Skeletal muscle satellite cell (primary cell): ENCODE measurements at regions not wholly inside any gene's neighbourhood (a gene's known extent, or its start where the extent isn't known, plus 50 kb on each side); places are given as distances from the start of the nearest gene placed in this dataset.
"Not testable (repeated sequence)": the region's sequence is repeated elsewhere in the genome, so short reads cannot be mapped to it uniquely, and the experiment has no call there.

Experiments
- H3K27me3 ChIP-seq: 2 replicates; pipeline ENCODE4 v1.7.0; 2013; ENCODE audit warnings: low read length; ENCODE audit not compliant: control insufficient read depth, insufficient read depth
- H3K36me3 ChIP-seq: 2 replicates; pipeline ENCODE4 v1.7.0; 2013; ENCODE audit warnings: mild to moderate bottlenecking, control low read depth, low read length; ENCODE audit not compliant: insufficient read depth
- H3K4me1 ChIP-seq: 2 replicates; pipeline ENCODE4 v1.7.0; 2013; ENCODE audit warnings: low read length; ENCODE audit not compliant: control insufficient read depth, insufficient read depth
- H3K4me2 ChIP-seq: 2 replicates; pipeline ENCODE4 v1.7.0; 2013; ENCODE audit warnings: mild to moderate bottlenecking, low read length
- H3K4me3 ChIP-seq: 2 replicates; pipeline ENCODE4 v1.7.0; 2013; ENCODE audit warnings: low read length
- H3K9ac ChIP-seq: 2 replicates; pipeline ENCODE4 v1.7.0; 2013; ENCODE audit warnings: mild to moderate bottlenecking, low read depth, low read length, moderate library complexity
- H3K9me3 ChIP-seq: replicated peaks from 2 replicates; pipeline ENCODE4 v1.7.0; 2013; ENCODE audit warnings: mild to moderate bottlenecking, control low read depth, low read length

- H3K9ac ChIP-seq = no peak overlapping the region
- H3K9me3 ChIP-seq = no peaks in the 10 kb centered on the region
- no peak overlapping the region for H3K4me2 ChIP-seq
- H3K4me1 ChIP-seq = no peaks in the 10 kb centered on the region
- no peaks in the 10 kb centered on the region for H3K36me3 ChIP-seq
- H3K27me3 ChIP-seq = peaks cover 16% of the 10 kb centered on the region
- H3K4me3 ChIP-seq = no peak overlapping the region
Measured at GRCh38 chr20:50359607-50360217, 150.5 kb upstream of the PTPN1 start.

- Histone ChIP-seq H3K9ac (no peak overlapping the region), H3K4me2 (no peak overlapping the region), H3K36me3 (no peaks in the 10 kb centered on the region), H3K27me3 (peaks cover 16% of the 10 kb centered on the region), H3K4me3 (no peak overlapping the region), H3K4me1 (no peaks in the 10 kb centered on the region), H3K9me3 (no peaks in the 10 kb centered on the region)
Measured at GRCh38 chr20:50360218-50360672, 149.9 kb upstream of the PTPN1 start.

GRCh38 chr20:50360921-50361320 is 149.3 kb upstream of the PTPN1 start:
- H3K36me3 ChIP-seq = no peaks in the 10 kb centered on the region
- H3K9ac ChIP-seq = no peak overlapping the region
- peaks cover 16% of the 10 kb centered on the region for H3K27me3 ChIP-seq
- no peaks in the 10 kb centered on the region for H3K4me1 ChIP-seq
- no peak overlapping the region for H3K4me3 ChIP-seq
- H3K4me2 ChIP-seq = no peak overlapping the region
- H3K9me3 ChIP-seq = no peaks in the 10 kb centered on the region

- not testable (repeated sequence) for H3K4me3 ChIP-seq, H3K9ac ChIP-seq, H3K36me3 ChIP-seq, H3K9me3 ChIP-seq, H3K4me1 ChIP-seq, H3K4me2 ChIP-seq
- H3K27me3 ChIP-seq = peaks cover 11% of the 10 kb centered on the region
Measured at GRCh38 chr20:50362177-50362576, 148.0 kb upstream of the PTPN1 start.

GRCh38 chr20:50363027-50363426 is 147.2 kb upstream of the PTPN1 start:
- Histone ChIP-seq H3K27me3 (peaks cover 11% of the 10 kb centered on the region), H3K9ac (no peak overlapping the region), H3K4me2 (no peak overlapping the region), H3K9me3 (no peaks in the 10 kb centered on the region), H3K36me3 (no peaks in the 10 kb centered on the region), H3K4me3 (no peak overlapping the region), H3K4me1 (no peaks in the 10 kb centered on the region)

GRCh38 chr20:50363479-50363878 is 146.7 kb upstream of the PTPN1 start:
- H3K9me3 ChIP-seq = no peaks in the 10 kb centered on the region
- H3K27me3 ChIP-seq = peaks cover 11% of the 10 kb centered on the region
- no peak overlapping the region for H3K9ac ChIP-seq
- no peak overlapping the region for H3K4me2 ChIP-seq
- no peak overlapping the region for H3K4me3 ChIP-seq
- no peaks in the 10 kb centered on the region for H3K4me1 ChIP-seq
- no peaks in the 10 kb centered on the region for H3K36me3 ChIP-seq

- Histone ChIP-seq H3K4me3 (no peak overlapping the region), H3K4me2 (no peak overlapping the region), H3K27me3 (peaks cover 11% of the 10 kb centered on the region), H3K36me3 (no peaks in the 10 kb centered on the region), H3K9ac (no peak overlapping the region), H3K4me1 (no peaks in the 10 kb centered on the region), H3K9me3 (no peaks in the 10 kb centered on the region)
Measured at GRCh38 chr20:50364542-50364941, 145.6 kb upstream of the PTPN1 start.

- Histone ChIP-seq H3K4me2 (no peak overlapping the region), H3K9ac (no peak overlapping the region), H3K4me1 (no peaks in the 10 kb centered on the region), H3K9me3 (no peaks in the 10 kb centered on the region), H3K36me3 (no peaks in the 10 kb centered on the region), H3K4me3 (no peak overlapping the region), H3K27me3 (peaks cover 11% of the 10 kb centered on the region)
Measured at GRCh38 chr20:50366270-50367103, 143.7 kb upstream of the PTPN1 start.

GRCh38 chr20:50367104-50367674 is 143.0 kb upstream of the PTPN1 start:
- no peaks in the 10 kb centered on the region for H3K9me3 ChIP-seq
- H3K4me1 ChIP-seq = no peaks in the 10 kb centered on the region
- H3K4me3 ChIP-seq = no peak overlapping the region
- no peak overlapping the region for H3K4me2 ChIP-seq
- peaks cover 11% of the 10 kb centered on the region for H3K27me3 ChIP-seq
- H3K36me3 ChIP-seq = no peaks in the 10 kb centered on the region
- no peak overlapping the region for H3K9ac ChIP-seq

- H3K27me3 ChIP-seq = peaks cover 11% of the 10 kb centered on the region
- H3K4me2 ChIP-seq = no peak overlapping the region
- no peaks in the 10 kb centered on the region for H3K36me3 ChIP-seq
- no peak overlapping the region for H3K9ac ChIP-seq
- H3K4me3 ChIP-seq = no peak overlapping the region
- no peaks in the 10 kb centered on the region for H3K4me1 ChIP-seq
- no peaks in the 10 kb centered on the region for H3K9me3 ChIP-seq
Measured at GRCh38 chr20:50367739-50368375, 142.3 kb upstream of the PTPN1 start.

GRCh38 chr20:50368386-50368785 is 141.8 kb upstream of the PTPN1 start:
- Histone ChIP-seq H3K36me3 (no peaks in the 10 kb centered on the region), H3K9ac (no peak overlapping the region), H3K9me3 (no peaks in the 10 kb centered on the region), H3K4me2 (no peak overlapping the region), H3K4me3 (no peak overlapping the region), H3K27me3 (peaks cover 11% of the 10 kb centered on the region), H3K4me1 (no peaks in the 10 kb centered on the region)
